SK-N-SH (cell line): ENCODE measurements at regions not wholly inside any gene's neighbourhood (a gene's known extent, or its start where the extent isn't known, plus 50 kb on each side); places are given as distances from the start of the nearest gene placed in this dataset.

Experiments used
- CTCF ChIA-PET: fragments of 300-600, 350-600 bp; formaldehyde crosslinking; extraction: SDS; loops from one replicate; lab custom pipeline; 2021; lab: Yijun Ruan, JAX
- POLR2A ChIA-PET: fragments of 350-600 bp; sonication (Branson Sonifier 250); formaldehyde crosslinking; extraction: SDS; loops from one replicate; lab custom pipeline; 2020; ENCODE audit warnings: antibody characterized with exemption, inconsistent platforms; lab: Yijun Ruan, JAX
- DNase-seq: peaks from one replicate; pipeline ENCODE4 v3.0.0; 2012
- H2AFZ ChIP-seq: fragments of 200-600 bp; sonication (generic); 2 replicates; pipeline ENCODE4 v1.8.1; 2016; ENCODE audit warnings: antibody characterized with exemption, mild to moderate bottlenecking, low read depth
- H3F3A ChIP-seq: fragments of 200-600 bp; sonication (generic); replicated peaks from 2 replicates; pipeline ENCODE3; 2016; ENCODE audit warnings: antibody characterized with exemption, mild to moderate bottlenecking; ENCODE audit not compliant: insufficient read depth
- H3K27ac ChIP-seq, 2 experiments: fragments of 200-500 bp in 1 of 2; fragments of 200-600 bp in 1 of 2; sonication (Bioruptor generic) in 1 of 2; sonication (generic), shearing (Covaris generic) in 1 of 2; 2 replicates each; pipeline versions ENCODE4 v1.5.1 to v1.6.1; 2014 to 2016; ENCODE audit warnings: low read depth in 2 of 2, inconsistent platforms in 1 of 2, low read length in 1 of 2, mild to moderate bottlenecking in 1 of 2, mixed read lengths in 1 of 2
- H3K27me3 ChIP-seq: fragments of 200-600 bp; sonication (generic), shearing (Covaris generic); 2 replicates; pipeline ENCODE4 v1.6.1; 2016; ENCODE audit warnings: mixed run types; ENCODE audit not compliant: insufficient read depth
- H3K36me3 ChIP-seq, 2 experiments: fragments of 200-500 bp in 1 of 2; fragments of 200-600 bp in 1 of 2; sonication (Bioruptor generic) in 1 of 2; sonication (generic) in 1 of 2; replicated peaks in 1 of 2; 2 replicates each; pipeline versions ENCODE3 to v1.5.1; 2014 to 2016; ENCODE audit warnings: low read length in 1 of 2, mild to moderate bottlenecking in 1 of 2; ENCODE audit not compliant: insufficient read depth in 2 of 2, control insufficient read depth in 1 of 2
- H3K4me1 ChIP-seq, 2 experiments: fragments of 200-500 bp in 1 of 2; fragments of 200-600 bp in 1 of 2; sonication (Bioruptor generic) in 1 of 2; sonication (generic), shearing (Covaris generic) in 1 of 2; 2 replicates each; pipeline versions ENCODE4 v1.5.1 to v1.6.1; 2014 to 2016; ENCODE audit warnings: low read depth in 1 of 2, low read length in 1 of 2, mixed run types in 1 of 2; ENCODE audit not compliant: insufficient read depth in 2 of 2, control insufficient read depth in 1 of 2
- H3K4me2 ChIP-seq: fragments of 200-600 bp; sonication (generic), shearing (Covaris generic); 2 replicates; pipeline ENCODE4 v1.6.1; 2017; ENCODE audit warnings: mixed run types
- H3K4me3 ChIP-seq, 2 experiments: fragments of 200-500 bp in 1 of 2; fragments of 200-600 bp in 1 of 2; sonication (Bioruptor generic) in 1 of 2; sonication (generic), shearing (Covaris generic) in 1 of 2; 2 replicates each; pipeline versions ENCODE4 v1.5.1 to v1.8.1; 2014 to 2016; ENCODE audit warnings: low read depth in 2 of 2, inconsistent platforms in 1 of 2, low read length in 1 of 2, mild to moderate bottlenecking in 1 of 2, mixed read lengths in 1 of 2, moderate library complexity in 1 of 2
- H3K79me2 ChIP-seq: fragments of 200-600 bp; sonication (generic); 2 replicates; pipeline ENCODE4 v1.8.1; 2017; ENCODE audit warnings: mild to moderate bottlenecking; ENCODE audit not compliant: insufficient read depth
- H3K9ac ChIP-seq: fragments of 200-600 bp; sonication (generic); 2 replicates; pipeline ENCODE4 v1.6.1; 2017; ENCODE audit warnings: mixed run types
- H3K9me2 ChIP-seq: fragments of 200-600 bp; sonication (generic); 2 replicates; pipeline ENCODE4 v1.6.1; 2017; ENCODE audit warnings: mixed run types
- H3K9me3 ChIP-seq: fragments of 200-600 bp; sonication (generic); 2 replicates; pipeline ENCODE4 v1.6.1; 2017; ENCODE audit warnings: mixed run types, mild to moderate bottlenecking, moderate library complexity
- H4K20me1 ChIP-seq: fragments of 200-600 bp; sonication (generic); 2 replicates; pipeline ENCODE4 v1.6.1; 2017; ENCODE audit warnings: mild to moderate bottlenecking, mixed run types; ENCODE audit not compliant: insufficient read depth
- EP300 ChIP-seq, 2 experiments: IDR thresholded peaks; 2 replicates each; pipeline versions ENCODE4 v1.4.0 to v1.6.1; 2012; ENCODE audit warnings: borderline replicate concordance in 1 of 2, low read depth in 1 of 2, low read length in 1 of 2
- FOXJ3 ChIP-seq: sonication (generic); formaldehyde crosslinking; IDR thresholded peaks from 2 replicates; pipeline ENCODE4 v1.5.1; 2020; ENCODE audit warnings: mild to moderate bottlenecking, missing genetic modification reagents
- FOXM1 ChIP-seq: IDR thresholded peaks from 2 replicates; pipeline ENCODE4 v1.4.0; 2012; ENCODE audit warnings: low read depth, mild to moderate bottlenecking
- GATA2 ChIP-seq: sonication (generic); formaldehyde crosslinking; IDR thresholded peaks from 2 replicates; pipeline ENCODE4 v1.5.0; 2020; ENCODE audit warnings: mild to moderate bottlenecking, missing genetic modification reagents
- JUND ChIP-seq: IDR thresholded peaks from 2 replicates; pipeline ENCODE4 v1.4.0; 2012
- NFIC ChIP-seq: IDR thresholded peaks from 2 replicates; pipeline ENCODE4 v1.4.0; 2012; ENCODE audit warnings: borderline replicate concordance
- NRF1 ChIP-seq: IDR thresholded peaks from 2 replicates; pipeline ENCODE4 v1.6.1; 2012; ENCODE audit warnings: low read depth, mild to moderate bottlenecking, low read length
- POLR2AphosphoS5 ChIP-seq: IDR thresholded peaks from 2 replicates; pipeline ENCODE4 v1.6.1; 2012; ENCODE audit warnings: low read depth, low read length
- RFX5 ChIP-seq: IDR thresholded peaks from 2 replicates; pipeline ENCODE4 v1.6.1; 2012; ENCODE audit warnings: mild to moderate bottlenecking, improper control_type of control experiment, low read length
- SIN3A ChIP-seq: IDR thresholded peaks from 2 replicates; pipeline ENCODE4 v1.6.1; 2012; ENCODE audit warnings: low read depth, mild to moderate bottlenecking, low read length, moderate library complexity, borderline replicate concordance
- SMC3 ChIP-seq: IDR thresholded peaks from 2 replicates; pipeline ENCODE4 v1.6.1; 2012; ENCODE audit warnings: low read depth, low read length, improper control_type of control experiment
- TCF12 ChIP-seq: IDR thresholded peaks from 2 replicates; pipeline ENCODE4 v1.4.0; 2012
- YY1 ChIP-seq: IDR thresholded peaks from 2 replicates; pipeline ENCODE4 v1.4.0; 2012; ENCODE audit warnings: low read depth, mild to moderate bottlenecking
- WGBS: methylation state at CpG from one replicate; pipeline ENCODE4 v1.1.6; 2017; ENCODE audit warnings: low lambda C conversion rate; 5-methylcytosine and 5-hydroxymethylcytosine counted together
- TF ChIP-seq, protein P1 (sequence below): IDR thresholded peaks from 2 replicates; pipeline ENCODE4 v1.4.0; 2012; ENCODE audit warnings: low read depth
- TF ChIP-seq, protein P2 (sequence below): fragments of 200-600 bp; sonication (generic); IDR thresholded peaks from 2 replicates; pipeline ENCODE4 v1.6.1; 2017; ENCODE audit warnings: antibody characterized with exemption, mild to moderate bottlenecking, moderate library complexity
- TF ChIP-seq, protein P3 (sequence below): IDR thresholded peaks from 2 replicates; pipeline ENCODE4 v1.6.1; 2012; ENCODE audit warnings: mild to moderate bottlenecking, low read depth, low read length, moderate library complexity
- TF ChIP-seq, protein P4 (sequence below): fragments of 150-350 bp; IDR thresholded peaks from 2 replicates; pipeline ENCODE4 v1.6.1; 2016; ENCODE audit warnings: mild to moderate bottlenecking, low read depth, low read length

DNA sequence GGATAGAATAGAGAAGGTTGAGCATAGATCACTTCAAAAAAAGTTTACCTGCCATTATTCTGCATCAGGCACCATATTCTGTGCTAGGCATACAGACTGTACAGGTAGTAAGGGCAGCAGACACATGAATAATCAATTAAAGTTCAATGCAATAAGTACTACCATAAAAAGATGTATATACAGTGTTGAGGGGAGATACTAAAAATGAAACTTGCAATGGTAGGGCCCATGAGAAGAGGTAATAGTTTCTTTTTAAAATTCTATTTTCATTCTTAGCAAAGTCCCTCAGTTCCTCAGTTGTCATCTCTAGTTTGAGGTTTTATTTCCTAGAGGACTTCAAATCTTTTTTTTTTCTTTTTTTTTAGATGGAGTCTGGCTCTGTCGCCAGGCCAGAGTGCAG is 819.9 kb downstream of the FAM181B start:
- TF ChIP-seq RFX5 (no peak), SMC3 (no peak), YY1 (no peak), NRF1 (no peak), GATA2 (CRISPR knock-in tag) (no peak), TCF12 (no peak), FOXJ3 (CRISPR knock-in tag) (no peak)
- TF ChIP-seq, protein P1, sequence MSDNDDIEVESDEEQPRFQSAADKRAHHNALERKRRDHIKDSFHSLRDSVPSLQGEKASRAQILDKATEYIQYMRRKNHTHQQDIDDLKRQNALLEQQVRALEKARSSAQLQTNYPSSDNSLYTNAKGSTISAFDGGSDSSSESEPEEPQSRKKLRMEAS, result no peak
- TF ChIP-seq, protein P2, sequence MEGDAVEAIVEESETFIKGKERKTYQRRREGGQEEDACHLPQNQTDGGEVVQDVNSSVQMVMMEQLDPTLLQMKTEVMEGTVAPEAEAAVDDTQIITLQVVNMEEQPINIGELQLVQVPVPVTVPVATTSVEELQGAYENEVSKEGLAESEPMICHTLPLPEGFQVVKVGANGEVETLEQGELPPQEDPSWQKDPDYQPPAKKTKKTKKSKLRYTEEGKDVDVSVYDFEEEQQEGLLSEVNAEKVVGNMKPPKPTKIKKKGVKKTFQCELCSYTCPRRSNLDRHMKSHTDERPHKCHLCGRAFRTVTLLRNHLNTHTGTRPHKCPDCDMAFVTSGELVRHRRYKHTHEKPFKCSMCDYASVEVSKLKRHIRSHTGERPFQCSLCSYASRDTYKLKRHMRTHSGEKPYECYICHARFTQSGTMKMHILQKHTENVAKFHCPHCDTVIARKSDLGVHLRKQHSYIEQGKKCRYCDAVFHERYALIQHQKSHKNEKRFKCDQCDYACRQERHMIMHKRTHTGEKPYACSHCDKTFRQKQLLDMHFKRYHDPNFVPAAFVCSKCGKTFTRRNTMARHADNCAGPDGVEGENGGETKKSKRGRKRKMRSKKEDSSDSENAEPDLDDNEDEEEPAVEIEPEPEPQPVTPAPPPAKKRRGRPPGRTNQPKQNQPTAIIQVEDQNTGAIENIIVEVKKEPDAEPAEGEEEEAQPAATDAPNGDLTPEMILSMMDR, result no peak
- ChIA-PET POLR2A (no interaction called here), CTCF (no interaction called here)

DNA sequence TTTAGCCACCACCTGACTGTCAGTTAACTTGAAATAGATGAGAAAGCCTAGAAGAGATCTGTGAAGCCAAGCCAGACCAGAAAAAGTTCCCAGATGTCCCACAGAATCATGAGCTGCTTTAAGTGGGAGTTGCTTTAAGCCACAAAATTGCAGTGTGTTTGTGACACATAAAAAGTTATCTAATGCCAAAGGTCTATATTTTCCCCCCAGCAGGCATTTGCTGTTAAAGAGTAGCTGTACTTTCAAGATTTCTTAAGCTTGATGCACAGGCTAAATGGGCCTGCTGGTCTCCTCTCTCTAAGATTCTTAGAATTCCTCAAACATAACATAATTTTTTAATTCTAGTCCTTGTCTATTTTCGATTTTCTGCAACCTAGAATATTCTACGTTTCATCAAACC is 825.7 kb downstream of the FAM181B start:
- H3K9ac ChIP-seq, result no peak overlapping the region
- no peak for DNase-seq
- ChIA-PET POLR2A (no interaction called here), CTCF (no interaction called here)
- H4K20me1 ChIP-seq, result no peaks in the 10 kb centered on the region
- H2AFZ ChIP-seq, result no peak overlapping the region
- no peak overlapping the region for H3K4me3 ChIP-seq
- no peak overlapping the region for H3K4me2 ChIP-seq
- WGBS, result 1% methylated on average over 2 of the region's 2 CpGs
- TF ChIP-seq EP300 (IDR thresholded peaks at IDR 0.05; ENCODE audit: borderline replicate concordance in 1 of 2, low read depth in 1 of 2, low read length in 1 of 2) (no peak), SMC3 (no peak), SIN3A (no peak), FOXJ3 (CRISPR knock-in tag) (no peak), FOXM1 (no peak), RFX5 (no peak), YY1 (no peak), JUND (no peak), NFIC (no peak), POLR2AphosphoS5 (no peak)
- TF ChIP-seq, protein P3, sequence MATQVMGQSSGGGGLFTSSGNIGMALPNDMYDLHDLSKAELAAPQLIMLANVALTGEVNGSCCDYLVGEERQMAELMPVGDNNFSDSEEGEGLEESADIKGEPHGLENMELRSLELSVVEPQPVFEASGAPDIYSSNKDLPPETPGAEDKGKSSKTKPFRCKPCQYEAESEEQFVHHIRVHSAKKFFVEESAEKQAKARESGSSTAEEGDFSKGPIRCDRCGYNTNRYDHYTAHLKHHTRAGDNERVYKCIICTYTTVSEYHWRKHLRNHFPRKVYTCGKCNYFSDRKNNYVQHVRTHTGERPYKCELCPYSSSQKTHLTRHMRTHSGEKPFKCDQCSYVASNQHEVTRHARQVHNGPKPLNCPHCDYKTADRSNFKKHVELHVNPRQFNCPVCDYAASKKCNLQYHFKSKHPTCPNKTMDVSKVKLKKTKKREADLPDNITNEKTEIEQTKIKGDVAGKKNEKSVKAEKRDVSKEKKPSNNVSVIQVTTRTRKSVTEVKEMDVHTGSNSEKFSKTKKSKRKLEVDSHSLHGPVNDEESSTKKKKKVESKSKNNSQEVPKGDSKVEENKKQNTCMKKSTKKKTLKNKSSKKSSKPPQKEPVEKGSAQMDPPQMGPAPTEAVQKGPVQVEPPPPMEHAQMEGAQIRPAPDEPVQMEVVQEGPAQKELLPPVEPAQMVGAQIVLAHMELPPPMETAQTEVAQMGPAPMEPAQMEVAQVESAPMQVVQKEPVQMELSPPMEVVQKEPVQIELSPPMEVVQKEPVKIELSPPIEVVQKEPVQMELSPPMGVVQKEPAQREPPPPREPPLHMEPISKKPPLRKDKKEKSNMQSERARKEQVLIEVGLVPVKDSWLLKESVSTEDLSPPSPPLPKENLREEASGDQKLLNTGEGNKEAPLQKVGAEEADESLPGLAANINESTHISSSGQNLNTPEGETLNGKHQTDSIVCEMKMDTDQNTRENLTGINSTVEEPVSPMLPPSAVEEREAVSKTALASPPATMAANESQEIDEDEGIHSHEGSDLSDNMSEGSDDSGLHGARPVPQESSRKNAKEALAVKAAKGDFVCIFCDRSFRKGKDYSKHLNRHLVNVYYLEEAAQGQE, result no peak
- TF ChIP-seq, protein P4, sequence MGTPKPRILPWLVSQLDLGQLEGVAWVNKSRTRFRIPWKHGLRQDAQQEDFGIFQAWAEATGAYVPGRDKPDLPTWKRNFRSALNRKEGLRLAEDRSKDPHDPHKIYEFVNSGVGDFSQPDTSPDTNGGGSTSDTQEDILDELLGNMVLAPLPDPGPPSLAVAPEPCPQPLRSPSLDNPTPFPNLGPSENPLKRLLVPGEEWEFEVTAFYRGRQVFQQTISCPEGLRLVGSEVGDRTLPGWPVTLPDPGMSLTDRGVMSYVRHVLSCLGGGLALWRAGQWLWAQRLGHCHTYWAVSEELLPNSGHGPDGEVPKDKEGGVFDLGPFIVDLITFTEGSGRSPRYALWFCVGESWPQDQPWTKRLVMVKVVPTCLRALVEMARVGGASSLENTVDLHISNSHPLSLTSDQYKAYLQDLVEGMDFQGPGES, result no peak
- TF ChIP-seq, protein P1, result no peak
- no peaks in the 10 kb centered on the region for H3K9me3 ChIP-seq
- H3K4me1 ChIP-seq, result no peaks in the 10 kb centered on the region
- H3K36me3 ChIP-seq, result no peaks in the 10 kb centered on the region
- H3K79me2 ChIP-seq, result no peaks in the 10 kb centered on the region
- H3K27me3 ChIP-seq, result no peaks in the 10 kb centered on the region
- no peak overlapping the region for H3K27ac ChIP-seq
- no peaks in the 10 kb centered on the region for H3K9me2 ChIP-seq
- H3F3A ChIP-seq, result no peaks in the 10 kb centered on the region

More for the DNA sequence above, 819.9 kb downstream of the FAM181B start:
- Histone ChIP-seq H3K4me3 (no peak overlapping the region), H3K9me2 (no peaks in the 10 kb centered on the region), H3K79me2 (no peaks in the 10 kb centered on the region), H3K9ac (no peak overlapping the region), H3K36me3 (no peaks in the 10 kb centered on the region), H3K27ac (no peak overlapping the region), H3K4me1 (no peaks in the 10 kb centered on the region), H2AFZ (no peak overlapping the region), H3K9me3 (no peaks in the 10 kb centered on the region), H4K20me1 (no peaks in the 10 kb centered on the region), H3K4me2 (no peak overlapping the region), H3K27me3 (no peaks in the 10 kb centered on the region), H3F3A (no peaks in the 10 kb centered on the region)
- 21% methylated on average over 1 of the region's 1 CpG for WGBS
- no peak for DNase-seq
